ENCODE measurements at regions not wholly inside any gene's neighbourhood (a gene's known extent, or its start where the extent isn't known, plus 50 kb on each side); places are given as distances from the start of the nearest gene placed in this dataset.

- Histone ChIP-seq H3K27ac (ENCODE audit: low read depth, low read length) (no peak overlapping the region), H3K36me3 (ENCODE audit: control insufficient read depth, low read length) (no peaks in the 10 kb centered on the region), H3K4me3 (ENCODE audit: low read length) (no peak overlapping the region), H3K27me3 (ENCODE audit: control insufficient read depth, low read length) (no peaks in the 10 kb centered on the region), H3K9me3 (ENCODE audit: control insufficient read depth, insufficient read depth, low read length) (no peaks in the 10 kb centered on the region), H3K9me2 (replicated peaks; ENCODE audit: control insufficient read depth, low read length) (no peaks in the 10 kb centered on the region), H3K79me2 (ENCODE audit: control insufficient read depth, low read length) (no peaks in the 10 kb centered on the region), H3F3A (ENCODE audit: control insufficient read depth, insufficient read depth) (no peaks in the 10 kb centered on the region), H4K20me1 (ENCODE audit: control insufficient read depth, insufficient read depth, low read depth, low read length) (no peaks in the 10 kb centered on the region), H3K4me1 (ENCODE audit: control insufficient read depth, low read length) (no peaks in the 10 kb centered on the region), H3K4me2 (ENCODE audit: low read length) (no peak overlapping the region)
- no peak for TF ChIP-seq CTCF (IDR thresholded peaks at IDR 0.05; ENCODE audit: low read depth, low read length, poor library complexity, severe bottlenecking)
- TF ChIP-seq EZH2phosphoT487 (IDR thresholded peaks at IDR 0.05; ENCODE audit: borderline replicate concordance, low read length), result no peak
These were observed 352.6 kb upstream of the TARS1 start for GRCh38 chr5:33088176-33088575.

GRCh38 chr5:33091571-33092363, 349.0 kb upstream of the TARS1 start:
- H3K4me3 ChIP-seq (ENCODE audit: low read length), result no peak overlapping the region
- no peaks in the 10 kb centered on the region for H3F3A ChIP-seq (ENCODE audit: control insufficient read depth, insufficient read depth)
- no peaks in the 10 kb centered on the region for H3K9me2 ChIP-seq (replicated peaks; ENCODE audit: control insufficient read depth, low read length)
- TF ChIP-seq CTCF (IDR thresholded peaks at IDR 0.05; ENCODE audit: low read depth, low read length, poor library complexity, severe bottlenecking) (no peak), EZH2phosphoT487 (IDR thresholded peaks at IDR 0.05; ENCODE audit: borderline replicate concordance, low read length) (no peak)
- no peaks in the 10 kb centered on the region for H3K4me1 ChIP-seq (ENCODE audit: control insufficient read depth, low read length)
- H3K79me2 ChIP-seq (ENCODE audit: control insufficient read depth, low read length), result no peaks in the 10 kb centered on the region
- no peak overlapping the region for H3K4me2 ChIP-seq (ENCODE audit: low read length)
- H3K36me3 ChIP-seq (ENCODE audit: control insufficient read depth, low read length), result no peaks in the 10 kb centered on the region
- H3K27ac ChIP-seq (ENCODE audit: low read depth, low read length), result no peak overlapping the region
- H3K27me3 ChIP-seq (ENCODE audit: control insufficient read depth, low read length), result no peaks in the 10 kb centered on the region
- no peaks in the 10 kb centered on the region for H3K9me3 ChIP-seq (ENCODE audit: control insufficient read depth, insufficient read depth, low read length)
- H4K20me1 ChIP-seq (ENCODE audit: control insufficient read depth, insufficient read depth, low read depth, low read length), result no peaks in the 10 kb centered on the region

- Histone ChIP-seq H3K36me3 (ENCODE audit: control insufficient read depth, low read length) (no peaks in the 10 kb centered on the region), H3K4me3 (ENCODE audit: low read length) (no peak overlapping the region), H3K9me2 (replicated peaks; ENCODE audit: control insufficient read depth, low read length) (no peaks in the 10 kb centered on the region), H3K79me2 (ENCODE audit: control insufficient read depth, low read length) (no peaks in the 10 kb centered on the region), H3F3A (ENCODE audit: control insufficient read depth, insufficient read depth) (no peaks in the 10 kb centered on the region), H3K9me3 (ENCODE audit: control insufficient read depth, insufficient read depth, low read length) (no peaks in the 10 kb centered on the region), H3K4me2 (ENCODE audit: low read length) (no peak overlapping the region), H4K20me1 (ENCODE audit: control insufficient read depth, insufficient read depth, low read depth, low read length) (no peaks in the 10 kb centered on the region), H3K27me3 (ENCODE audit: control insufficient read depth, low read length) (no peaks in the 10 kb centered on the region), H3K4me1 (ENCODE audit: control insufficient read depth, low read length) (no peaks in the 10 kb centered on the region), H3K27ac (ENCODE audit: low read depth, low read length) (no peak overlapping the region)
- TF ChIP-seq CTCF (IDR thresholded peaks at IDR 0.05; ENCODE audit: low read depth, low read length, poor library complexity, severe bottlenecking), result no peak
- no peak for TF ChIP-seq EZH2phosphoT487 (IDR thresholded peaks at IDR 0.05; ENCODE audit: borderline replicate concordance, low read length)
These were observed 348.0 kb upstream of the TARS1 start for GRCh38 chr5:33092719-33093118.

Data from DOHH2 (cell line).